Activated CD4-positive, alpha-beta memory T cell treated with anti-CD3 and anti-CD28 coated beads for 36 hours (primary cell): ENCODE measurements at regions not wholly inside any gene's neighbourhood (a gene's known extent, or its start where the extent isn't known, plus 50 kb on each side); places are given as distances from the start of the nearest gene placed in this dataset.

Experiments
- CTCF ChIA-PET: fragments of 350-600 bp; sonication (Branson Sonifier 250); formaldehyde crosslinking; loops from one replicate; lab custom pipeline; 2021; ENCODE audit warnings: antibody characterized with exemption, inconsistent platforms; lab: Charles Lee
- POLR2A ChIA-PET: fragments of 350-600 bp; sonication (Branson Sonifier 250); formaldehyde crosslinking; loops from one replicate; lab custom pipeline; 2021; ENCODE audit warnings: antibody characterized with exemption; lab: Charles Lee
- DNase-seq: peaks from one replicate; pipeline ENCODE4 v3.0.0-alpha.2; 2020
- H3K27ac Mint-ChIP-seq: one replicate; pipeline ENCODE4 v1.8.0; 2021; ENCODE audit warnings: mixed read lengths
- H3K27me3 Mint-ChIP-seq: one replicate; pipeline ENCODE4 v1.8.0; 2021; ENCODE audit warnings: mixed read lengths
- H3K36me3 Mint-ChIP-seq: one replicate; pipeline ENCODE4 v1.8.0; 2021; ENCODE audit warnings: mixed read lengths
- H3K4me1 Mint-ChIP-seq: one replicate; pipeline ENCODE4 v1.8.0; 2021; ENCODE audit warnings: low read depth, mixed read lengths
- H3K4me3 Mint-ChIP-seq: one replicate; pipeline ENCODE4 v1.8.0; 2021; ENCODE audit warnings: mild to moderate bottlenecking, mixed read lengths
- H3K9me3 Mint-ChIP-seq: one replicate; pipeline ENCODE4 v1.8.0; 2021; ENCODE audit warnings: mixed read lengths
- intact Hi-C: fragments of 100-400 bp; cut with micrococcal nuclease; formaldehyde crosslinking; loops from one replicate; pipeline ENCODE4 v1.15.1; 2023

DNA sequence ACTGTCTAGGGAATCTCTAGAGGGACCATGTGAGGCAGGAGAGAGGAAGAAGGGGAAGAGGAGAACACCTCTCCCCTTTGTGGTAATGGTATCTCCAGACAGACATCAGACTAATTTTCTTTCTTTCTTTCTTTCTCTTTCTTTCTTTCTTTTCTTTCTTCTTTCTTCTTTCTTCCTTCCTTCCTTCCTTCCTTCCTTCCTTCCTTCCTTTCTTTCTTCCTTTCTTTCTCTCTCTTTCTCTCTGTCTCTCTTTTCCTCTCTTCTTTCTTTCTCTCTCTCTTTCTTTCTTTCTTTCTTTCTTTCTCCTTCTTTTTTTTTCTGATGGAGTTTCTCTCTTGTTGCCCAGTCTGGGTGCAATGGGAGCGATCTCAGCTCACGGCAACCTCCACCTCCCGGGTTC is 73.2 kb upstream of the PAX2 start:
- DNase-seq, result no peak
- Mint-ChIP-seq H3K36me3 (no peaks in the 10 kb centered on the region), H3K27me3 (peaks cover 59% of the 10 kb centered on the region), H3K4me1 (peaks cover 3% of the 10 kb centered on the region), H3K27ac (no peak overlapping the region), H3K9me3 (no peaks in the 10 kb centered on the region), H3K4me3 (no peak overlapping the region)
- ChIA-PET CTCF (interaction anchor here (0.6 to 4.8 kb wide), 7 partner anchors 47 to 206 kb away, joined by 3 to 42 read pairs (median 6); no protein-coding TSS in a partner anchor), POLR2A (no interaction called here)
- intact Hi-C loops, result no loop called here

GRCh38 chr10:100677290-100677945 is 68.0 kb upstream of the PAX2 start:
- Mint-ChIP-seq H3K4me3 (no peak overlapping the region), H3K36me3 (no peaks in the 10 kb centered on the region), H3K27me3 (peaks cover 47% of the 10 kb centered on the region), H3K9me3 (no peaks in the 10 kb centered on the region), H3K4me1 (peaks cover 5% of the 10 kb centered on the region), H3K27ac (no peak overlapping the region)
- DNase-seq, result no peak
- ChIA-PET CTCF (interaction anchor here (1.6 kb wide), 1 partner anchor 66 kb away, joined by 3 read pairs; no protein-coding TSS in a partner anchor), POLR2A (no interaction called here)
- intact Hi-C loops, result no loop called here

- H3K36me3 Mint-ChIP-seq, result no peaks in the 10 kb centered on the region
- H3K27ac Mint-ChIP-seq, result no peak overlapping the region
- DNase-seq, result no peak
- POLR2A ChIA-PET, result no interaction called here
- no peaks in the 10 kb centered on the region for H3K9me3 Mint-ChIP-seq
- H3K4me3 Mint-ChIP-seq, result no peak overlapping the region
- CTCF ChIA-PET, result no interaction called here
- H3K4me1 Mint-ChIP-seq, result peaks cover 5% of the 10 kb centered on the region
- intact Hi-C loops, result no loop called here
- peaks cover 47% of the 10 kb centered on the region for H3K27me3 Mint-ChIP-seq
These were observed 66.1 kb upstream of the PAX2 start for GRCh38 chr10:100679327-100679726.

DNA sequence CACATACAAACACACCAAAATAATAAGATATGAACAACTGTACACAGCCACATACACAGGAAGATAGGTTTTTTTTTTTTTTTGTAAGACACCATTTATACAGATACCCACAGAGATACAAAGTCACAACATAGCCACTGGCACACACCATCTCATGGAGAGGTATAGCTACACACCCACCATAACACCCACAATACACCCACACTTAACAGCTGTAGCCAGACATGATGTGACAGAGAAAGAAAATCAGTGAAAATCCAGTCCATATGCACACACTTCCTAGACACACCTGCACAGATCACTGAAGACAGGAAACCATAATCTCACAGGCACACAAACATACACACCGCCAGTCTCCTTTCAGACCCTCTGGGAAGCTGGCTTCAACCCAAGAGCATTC is 62.4 kb upstream of the PAX2 start:
- peaks cover 65% of the 10 kb centered on the region for H3K27me3 Mint-ChIP-seq
- ChIA-PET CTCF (no interaction called here), POLR2A (no interaction called here)
- no peak overlapping the region for H3K4me3 Mint-ChIP-seq
- no peaks in the 10 kb centered on the region for H3K36me3 Mint-ChIP-seq
- no peaks in the 10 kb centered on the region for H3K9me3 Mint-ChIP-seq
- no peaks in the 10 kb centered on the region for H3K4me1 Mint-ChIP-seq
- H3K27ac Mint-ChIP-seq, result no peak overlapping the region
- DNase-seq, result no peak
- intact Hi-C loops, result no loop called here

GRCh38 chr10:100683545-100684300 is 61.7 kb upstream of the PAX2 start:
- Mint-ChIP-seq H3K9me3 (no peaks in the 10 kb centered on the region), H3K36me3 (no peaks in the 10 kb centered on the region), H3K4me1 (no peaks in the 10 kb centered on the region), H3K27me3 (peaks cover 68% of the 10 kb centered on the region), H3K4me3 (no peak overlapping the region), H3K27ac (no peak overlapping the region)
- CTCF ChIA-PET, result no interaction called here
- POLR2A ChIA-PET, result no interaction called here
- DNase-seq, result no peak
- intact Hi-C loops, result no loop called here

DNA sequence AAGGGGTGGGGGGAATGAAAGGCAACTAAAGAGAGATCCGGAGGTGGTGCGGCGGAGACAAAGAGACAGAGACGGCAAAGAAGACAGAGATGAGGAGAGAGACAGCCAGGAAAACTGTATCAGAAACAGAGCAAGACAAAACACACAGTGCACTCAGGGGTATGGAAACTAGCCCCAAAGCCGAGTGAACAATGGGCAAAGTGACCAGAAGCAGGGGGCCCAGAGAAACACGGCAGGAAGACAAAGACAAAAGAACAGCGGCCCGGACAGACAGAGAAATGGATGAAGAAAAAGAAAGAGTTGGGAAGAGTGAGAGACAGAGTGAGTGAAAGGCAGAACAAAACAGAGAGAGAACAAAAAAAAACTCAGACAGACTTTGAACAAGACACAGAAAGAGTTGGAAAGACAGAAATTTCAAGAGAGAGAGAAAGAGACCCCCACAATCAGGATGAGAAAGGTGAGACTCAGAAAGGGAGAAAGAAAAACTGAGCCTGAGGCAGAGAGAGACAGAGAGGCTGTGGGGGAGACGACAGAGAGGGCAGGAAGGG is 60.6 kb upstream of the PAX2 start:
- H3K36me3 Mint-ChIP-seq, result no peaks in the 10 kb centered on the region
- ChIA-PET CTCF (no interaction called here), POLR2A (no interaction called here)
- H3K9me3 Mint-ChIP-seq, result no peaks in the 10 kb centered on the region
- no peak for DNase-seq
- no peak overlapping the region for H3K4me3 Mint-ChIP-seq
- peaks cover 70% of the 10 kb centered on the region for H3K27me3 Mint-ChIP-seq
- intact Hi-C loops, result no loop called here
- H3K27ac Mint-ChIP-seq, result no peak overlapping the region
- H3K4me1 Mint-ChIP-seq, result no peaks in the 10 kb centered on the region

DNA sequence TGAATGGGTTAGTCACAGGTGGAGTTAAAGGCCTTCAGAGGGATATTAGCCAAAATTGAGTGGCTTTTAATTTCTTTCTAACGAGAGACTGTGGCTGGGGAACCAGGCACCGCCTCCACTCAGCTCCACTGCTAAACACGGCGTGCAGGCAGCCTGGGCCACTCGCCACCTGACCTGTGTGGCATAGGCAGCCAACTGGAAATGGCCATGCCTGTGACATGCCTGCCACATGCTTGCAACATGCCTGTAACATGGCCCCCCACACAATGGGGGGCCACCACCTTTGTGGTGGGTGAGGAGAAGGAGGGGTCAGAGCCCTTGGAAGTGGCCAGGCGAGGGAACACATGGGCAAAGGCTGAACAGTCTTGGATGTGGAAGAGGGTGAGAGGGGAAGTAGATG is 60.1 kb upstream of the PAX2 start:
- no peaks in the 10 kb centered on the region for H3K36me3 Mint-ChIP-seq
- H3K4me3 Mint-ChIP-seq, result no peak overlapping the region
- H3K27me3 Mint-ChIP-seq, result peaks cover 70% of the 10 kb centered on the region
- ChIA-PET POLR2A (no interaction called here), CTCF (no interaction called here)
- no peaks in the 10 kb centered on the region for H3K9me3 Mint-ChIP-seq
- H3K27ac Mint-ChIP-seq, result no peak overlapping the region
- no peak for DNase-seq
- no peaks in the 10 kb centered on the region for H3K4me1 Mint-ChIP-seq
- intact Hi-C loops, result no loop called here

GRCh38 chr10:100687143-100688003 is 58.0 kb upstream of the PAX2 start:
- Mint-ChIP-seq H3K4me1 (no peaks in the 10 kb centered on the region), H3K27me3 (peaks cover 69% of the 10 kb centered on the region), H3K27ac (no peak overlapping the region), H3K36me3 (no peaks in the 10 kb centered on the region), H3K9me3 (no peaks in the 10 kb centered on the region), H3K4me3 (no peak overlapping the region)
- intact Hi-C loops, result no loop called here
- DNase-seq, result no peak
- ChIA-PET CTCF (no interaction called here), POLR2A (no interaction called here)

- Mint-ChIP-seq H3K9me3 (no peaks in the 10 kb centered on the region), H3K27me3 (peaks cover 62% of the 10 kb centered on the region), H3K27ac (no peak overlapping the region), H3K4me1 (no peaks in the 10 kb centered on the region), H3K4me3 (no peak overlapping the region), H3K36me3 (no peaks in the 10 kb centered on the region)
- intact Hi-C loops, result no loop called here
- DNase-seq, result no peak
- CTCF ChIA-PET, result no interaction called here
- POLR2A ChIA-PET, result no interaction called here
These were observed 57.2 kb upstream of the PAX2 start for GRCh38 chr10:100688201-100688600.

GRCh38 chr10:100693821-100694220 is 51.6 kb upstream of the PAX2 start:
- Mint-ChIP-seq H3K36me3 (no peaks in the 10 kb centered on the region), H3K27ac (no peak overlapping the region), H3K4me1 (peaks cover 11% of the 10 kb centered on the region), H3K4me3 (no peak overlapping the region), H3K9me3 (no peaks in the 10 kb centered on the region), H3K27me3 (peaks cover 27% of the 10 kb centered on the region)
- intact Hi-C loops, result no loop called here
- POLR2A ChIA-PET, result no interaction called here
- no peak for DNase-seq
- CTCF ChIA-PET, result no interaction called here
